A673 (cell line): ENCODE measurements at regions not wholly inside any gene's neighbourhood (a gene's known extent, or its start where the extent isn't known, plus 50 kb on each side); places are given as distances from the start of the nearest gene placed in this dataset.

Source experiments
- BruUV-seq: library from RNA; stranded (reverse); fragments of 400-500 nt; replicated peaks from 2 replicates; lab custom pipeline; 2021; lab: Mats Ljungman, UMichigan
- CTCF ChIA-PET: fragments of 300-600 bp; sonication (Branson Sonifier 250); formaldehyde crosslinking; loops from one replicate; lab custom pipeline; 2022; ENCODE audit warnings: antibody characterized with exemption; lab: Charles Lee
- POLR2A ChIA-PET: fragments of 300-600 bp; sonication (Branson Sonifier 250); formaldehyde crosslinking; loops from one replicate; lab custom pipeline; 2022; ENCODE audit warnings: antibody characterized with exemption; ENCODE audit not compliant: low non-redundant PET; lab: Charles Lee
- DNase-seq: peaks from one replicate; pipeline ENCODE4 v3.0.0-alpha.2; 2015; ENCODE audit warnings: low spot score
- H3K27ac ChIP-seq: fragments of 200-600 bp; sonication (generic); 2 replicates; pipeline ENCODE4 v1.5.1; 2016; ENCODE audit warnings: mixed run types, low read depth, mild to moderate bottlenecking, mixed read lengths, antibody characterized with exemption, low read length; ENCODE audit not compliant: poor library complexity, severe bottlenecking
- H3K27me3 ChIP-seq: fragments of 200-600 bp; sonication (generic); replicated peaks from 2 replicates; pipeline ENCODE4 v1.6.1; 2017; ENCODE audit warnings: mixed run types, low read depth, mild to moderate bottlenecking, mixed read lengths, antibody characterized with exemption, low read length; ENCODE audit not compliant: insufficient read depth, poor library complexity
- H3K36me3 ChIP-seq: fragments of 200-600 bp; sonication (generic); 2 replicates; pipeline ENCODE4 v1.6.1; 2016; ENCODE audit warnings: mixed run types, mild to moderate bottlenecking, mixed read lengths, antibody characterized with exemption, low read length; ENCODE audit not compliant: insufficient read depth, poor library complexity, severe bottlenecking
- H3K4me1 ChIP-seq: fragments of 200-600 bp; sonication (generic); 2 replicates; pipeline ENCODE4 v1.6.1; 2017; ENCODE audit warnings: mixed run types, mild to moderate bottlenecking, mixed read lengths, antibody characterized with exemption, low read length; ENCODE audit not compliant: insufficient read depth, poor library complexity, severe bottlenecking
- H3K4me3 ChIP-seq: fragments of 200-600 bp; sonication (generic); 2 replicates; pipeline ENCODE4 v1.5.1; 2016; ENCODE audit warnings: low read depth, mixed run types, mild to moderate bottlenecking, mixed read lengths, low read length; ENCODE audit not compliant: poor library complexity, severe bottlenecking
- H3K9me3 ChIP-seq: fragments of 200-600 bp; sonication (generic); 2 replicates; pipeline ENCODE4 v1.6.1; 2016; ENCODE audit warnings: mixed run types, low read depth, mild to moderate bottlenecking, mixed read lengths, antibody characterized with exemption, low read length; ENCODE audit not compliant: poor library complexity, severe bottlenecking
- CTCF ChIP-seq: fragments of 300-800, 200-600 bp; sonication (generic); conservative IDR thresholded peaks from 2 replicates; pipeline ENCODE4 v1.5.1; 2017; ENCODE audit warnings: low read depth, mild to moderate bottlenecking, antibody characterized with exemption, low read length, moderate library complexity, mixed read lengths
- EZH2 ChIP-seq: fragments of 200-600 bp; sonication (generic); IDR thresholded peaks from 2 replicates; pipeline ENCODE4 v1.6.1; 2017; ENCODE audit warnings: borderline replicate concordance, low read depth, mild to moderate bottlenecking, mixed read lengths, antibody characterized with exemption, low read length; ENCODE audit not compliant: poor library complexity, severe bottlenecking
- intact Hi-C: fragments of 100-400 bp; cut with micrococcal nuclease; formaldehyde crosslinking; loops from one replicate; pipeline ENCODE4 v1.10.0; 2022; ENCODE audit not compliant: unreplicated experiment

- H3K9me3 ChIP-seq: no peaks in the 10 kb centered on the region
- TF ChIP-seq EZH2 (no peak), CTCF (no peak)
- intact Hi-C loops: no loop called here
- BruUV-seq: no TSS peak
- H3K4me1 ChIP-seq: no peaks in the 10 kb centered on the region
- CTCF ChIA-PET: no interaction called here
- no peak for DNase-seq
- no peak overlapping the region for H3K27ac ChIP-seq
- no peaks in the 10 kb centered on the region for H3K27me3 ChIP-seq
- H3K36me3 ChIP-seq: no peaks in the 10 kb centered on the region
- POLR2A ChIA-PET: interaction anchor here (0.6 kb wide), 1 partner anchor 45 kb away, joined by 3 read pairs; no protein-coding TSS in a partner anchor
- H3K4me3 ChIP-seq: no peak overlapping the region
These were observed 550.0 kb downstream of the BNC2 start for GRCh38 chr9:16320338-16320902.

- intact Hi-C loops: no loop called here
- Histone ChIP-seq H3K27ac (no peak overlapping the region), H3K4me3 (no peak overlapping the region), H3K27me3 (no peaks in the 10 kb centered on the region), H3K36me3 (no peaks in the 10 kb centered on the region), H3K9me3 (no peaks in the 10 kb centered on the region), H3K4me1 (no peaks in the 10 kb centered on the region)
- no TSS peak for BruUV-seq
- ChIA-PET POLR2A (interaction anchor here (0.5 kb wide), 1 partner anchor 1392 kb away, joined by 9 read pairs; no protein-coding TSS in a partner anchor), CTCF (no interaction called here)
- no peak for TF ChIP-seq EZH2
- TF ChIP-seq CTCF: no peak
- DNase-seq: no peak
These were observed 548.9 kb downstream of the BNC2 start for GRCh38 chr9:16321461-16322119.

- Histone ChIP-seq H3K36me3 (no peaks in the 10 kb centered on the region), H3K4me3 (no peak overlapping the region), H3K9me3 (no peaks in the 10 kb centered on the region), H3K4me1 (no peaks in the 10 kb centered on the region), H3K27ac (no peak overlapping the region), H3K27me3 (no peaks in the 10 kb centered on the region)
- no peak for TF ChIP-seq CTCF
- TF ChIP-seq EZH2: no peak
- BruUV-seq: no TSS peak
- POLR2A ChIA-PET: no interaction called here
- intact Hi-C loops: no loop called here
- no peak for DNase-seq
- CTCF ChIA-PET: no interaction called here
These were observed 547.6 kb downstream of the BNC2 start for GRCh38 chr9:16322849-16323248.
